ENCODE measurements at regions not wholly inside any gene's neighbourhood (a gene's known extent, or its start where the extent isn't known, plus 50 kb on each side); places are given as distances from the start of the nearest gene placed in this dataset.

GRCh38 chr20:41888434-41888833 lies 270.3 kb upstream of the CHD6 start:
- Histone ChIP-seq H4K20me1 (ENCODE audit: insufficient read depth, low read length) (no peaks in the 10 kb centered on the region), H3K4me1 (ENCODE audit: insufficient read depth, low read length) (no peaks in the 10 kb centered on the region), H3K9ac (ENCODE audit: low read length) (no peak overlapping the region), H3K27me3 (ENCODE audit: insufficient read depth, low read length) (no peaks in the 10 kb centered on the region), H2AFZ (ENCODE audit: low read depth, low read length) (no peak overlapping the region), H3K79me2 (ENCODE audit: insufficient read depth, low read length) (no peaks in the 10 kb centered on the region), H3K36me3 (ENCODE audit: insufficient read depth, low read length) (no peaks in the 10 kb centered on the region), H3K4me2 (ENCODE audit: low read length) (no peak overlapping the region), H3K4me3 (ENCODE audit: insufficient read depth, low read depth, low read length) (no peak overlapping the region), H3K27ac (ENCODE audit: low read depth, low read length) (no peak overlapping the region), H3K9me3 (ENCODE audit: insufficient read depth, low read depth, low read length) (no peaks in the 10 kb centered on the region)
- Mint-ChIP-seq H3K4me3 (ENCODE audit: unreplicated experiment) (no peak overlapping the region), H3K9me3 (ENCODE audit: unreplicated experiment) (peaks cover 2% of the 10 kb centered on the region), H3K4me1 (ENCODE audit: low read depth, unreplicated experiment) (peaks cover 2% of the 10 kb centered on the region), H3K36me3 (ENCODE audit: low read depth, unreplicated experiment) (no peaks in the 10 kb centered on the region), H3K27ac (ENCODE audit: unreplicated experiment) (no peak overlapping the region), H3K27me3 (ENCODE audit: low read depth, unreplicated experiment) (no peaks in the 10 kb centered on the region)
- FAIRE-seq (no peak), DNase-seq (ENCODE audit: low read depth) (no peak)
- no peak for TF ChIP-seq CTCF (IDR thresholded peaks at IDR 0.05; ENCODE audit: insufficient read depth, low read depth, low read length)
- no peak for TF ChIP-seq EZH2 (IDR thresholded peaks at IDR 0.05; ENCODE audit: insufficient read depth, low read length)

- H3K4me3 Mint-ChIP-seq (ENCODE audit: unreplicated experiment), result no peak overlapping the region
- TF ChIP-seq CTCF (IDR thresholded peaks at IDR 0.05; ENCODE audit: insufficient read depth, low read depth, low read length) (no peak), EZH2 (IDR thresholded peaks at IDR 0.05; ENCODE audit: insufficient read depth, low read length) (no peak)
- H3K27me3 ChIP-seq (ENCODE audit: insufficient read depth, low read length), result no peaks in the 10 kb centered on the region
- no peaks in the 10 kb centered on the region for H3K27me3 Mint-ChIP-seq (ENCODE audit: low read depth, unreplicated experiment)
- H3K9me3 ChIP-seq (ENCODE audit: insufficient read depth, low read depth, low read length), result no peaks in the 10 kb centered on the region
- no peak overlapping the region for H3K4me3 ChIP-seq (ENCODE audit: insufficient read depth, low read depth, low read length)
- H3K9me3 Mint-ChIP-seq (ENCODE audit: unreplicated experiment), result peaks cover 2% of the 10 kb centered on the region
- H3K36me3 ChIP-seq (ENCODE audit: insufficient read depth, low read length), result no peaks in the 10 kb centered on the region
- no peaks in the 10 kb centered on the region for H3K4me1 ChIP-seq (ENCODE audit: insufficient read depth, low read length)
- H3K79me2 ChIP-seq (ENCODE audit: insufficient read depth, low read length), result no peaks in the 10 kb centered on the region
- H3K4me2 ChIP-seq (ENCODE audit: low read length), result no peak overlapping the region
- H3K36me3 Mint-ChIP-seq (ENCODE audit: low read depth, unreplicated experiment), result no peaks in the 10 kb centered on the region
- no peak overlapping the region for H3K27ac ChIP-seq (ENCODE audit: low read depth, low read length)
- H3K9ac ChIP-seq (ENCODE audit: low read length), result no peak overlapping the region
- H4K20me1 ChIP-seq (ENCODE audit: insufficient read depth, low read length), result no peaks in the 10 kb centered on the region
- DNase-seq (ENCODE audit: low read depth), result no peak
- peaks cover 2% of the 10 kb centered on the region for H3K4me1 Mint-ChIP-seq (ENCODE audit: low read depth, unreplicated experiment)
- H2AFZ ChIP-seq (ENCODE audit: low read depth, low read length), result no peak overlapping the region
- no peak for FAIRE-seq
- no peak overlapping the region for H3K27ac Mint-ChIP-seq (ENCODE audit: unreplicated experiment)
Measured at GRCh38 chr20:41887500-41887899, 269.3 kb upstream of the CHD6 start.

GRCh38 chr20:41881466-41882046 lies 263.4 kb upstream of the CHD6 start:
- no peak for DNase-seq (ENCODE audit: low read depth)
- no peak overlapping the region for H3K4me3 ChIP-seq (ENCODE audit: insufficient read depth, low read depth, low read length)
- Mint-ChIP-seq H3K4me1 (ENCODE audit: low read depth, unreplicated experiment) (no peaks in the 10 kb centered on the region), H3K36me3 (ENCODE audit: low read depth, unreplicated experiment) (no peaks in the 10 kb centered on the region), H3K4me3 (ENCODE audit: unreplicated experiment) (no peak overlapping the region), H3K9me3 (ENCODE audit: unreplicated experiment) (no peaks in the 10 kb centered on the region), H3K27ac (ENCODE audit: unreplicated experiment) (no peak overlapping the region), H3K27me3 (ENCODE audit: low read depth, unreplicated experiment) (no peaks in the 10 kb centered on the region)
- no peaks in the 10 kb centered on the region for H3K36me3 ChIP-seq (ENCODE audit: insufficient read depth, low read length)
- no peak overlapping the region for H3K27ac ChIP-seq (ENCODE audit: low read depth, low read length)
- no peaks in the 10 kb centered on the region for H4K20me1 ChIP-seq (ENCODE audit: insufficient read depth, low read length)
- TF ChIP-seq EZH2 (IDR thresholded peaks at IDR 0.05; ENCODE audit: insufficient read depth, low read length), result no peak
- no peak for TF ChIP-seq CTCF (IDR thresholded peaks at IDR 0.05; ENCODE audit: insufficient read depth, low read depth, low read length)
- H3K9me3 ChIP-seq (ENCODE audit: insufficient read depth, low read depth, low read length), result no peaks in the 10 kb centered on the region
- no peaks in the 10 kb centered on the region for H3K4me1 ChIP-seq (ENCODE audit: insufficient read depth, low read length)
- FAIRE-seq, result no peak
- no peak overlapping the region for H3K4me2 ChIP-seq (ENCODE audit: low read length)
- no peak overlapping the region for H2AFZ ChIP-seq (ENCODE audit: low read depth, low read length)
- H3K27me3 ChIP-seq (ENCODE audit: insufficient read depth, low read length), result no peaks in the 10 kb centered on the region
- no peaks in the 10 kb centered on the region for H3K79me2 ChIP-seq (ENCODE audit: insufficient read depth, low read length)
- H3K9ac ChIP-seq (ENCODE audit: low read length), result no peak overlapping the region
